Activated CD4-positive, CD25-positive, alpha-beta regulatory T cell treated with anti-CD3 and anti-CD28 coated beads, Interleukin-2, amount 50 U/mL, for 24 hours (primary cell): ENCODE measurements at regions not wholly inside any gene's neighbourhood (a gene's known extent, or its start where the extent isn't known, plus 50 kb on each side); places are given as distances from the start of the nearest gene placed in this dataset.

Source experiments
- ATAC-seq, 2 donors: fragments of 150-1000 bp; cut with Tn5 transposase; one replicate each; pipeline ENCODE4 v1.10.0; 2021; ENCODE audit warnings: mild to moderate bottlenecking in 1 of 2, moderate library complexity in 1 of 2

DNA sequence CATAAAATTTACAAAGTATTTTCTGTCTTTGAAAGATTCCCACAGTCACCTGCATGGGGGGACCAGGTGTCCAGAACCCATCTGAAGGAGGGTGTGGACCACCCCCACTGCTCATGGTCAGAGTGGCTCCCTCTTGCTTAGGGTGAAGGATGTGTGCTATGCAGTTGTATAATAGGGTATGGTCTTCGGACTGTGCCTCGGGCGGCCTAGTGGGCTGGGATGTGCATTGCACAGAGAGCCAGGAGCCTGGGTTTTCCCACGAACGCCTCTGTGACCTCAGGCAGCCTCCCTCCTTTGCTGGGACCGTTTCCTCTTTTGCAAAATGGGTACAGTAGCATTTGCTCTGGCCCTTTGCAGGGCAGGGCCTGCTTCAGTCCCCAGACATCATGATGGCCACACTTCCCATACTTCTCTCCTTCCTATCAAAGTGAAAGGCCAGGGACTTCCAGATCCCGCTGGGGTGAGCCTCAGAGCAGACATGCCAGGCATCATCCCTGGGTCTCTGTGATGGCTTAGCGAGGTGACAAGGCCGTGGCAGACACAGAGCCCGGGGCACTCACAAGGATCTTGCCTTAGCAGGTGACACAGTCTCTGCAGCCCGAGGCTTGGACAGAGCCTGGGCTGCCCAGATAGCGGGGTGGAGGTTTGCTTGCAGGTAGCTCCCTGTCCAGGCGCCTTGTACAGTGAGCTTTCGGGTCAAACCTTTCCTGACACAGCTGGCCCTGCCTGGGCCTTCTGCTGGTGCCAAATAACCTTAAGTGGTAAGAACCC is 59.4 kb upstream of the ZNF536 start:
- no peak for ATAC-seq

- ATAC-seq: no peak
These were observed 58.8 kb upstream of the ZNF536 start for GRCh38 chr19:30313353-30313750.

DNA sequence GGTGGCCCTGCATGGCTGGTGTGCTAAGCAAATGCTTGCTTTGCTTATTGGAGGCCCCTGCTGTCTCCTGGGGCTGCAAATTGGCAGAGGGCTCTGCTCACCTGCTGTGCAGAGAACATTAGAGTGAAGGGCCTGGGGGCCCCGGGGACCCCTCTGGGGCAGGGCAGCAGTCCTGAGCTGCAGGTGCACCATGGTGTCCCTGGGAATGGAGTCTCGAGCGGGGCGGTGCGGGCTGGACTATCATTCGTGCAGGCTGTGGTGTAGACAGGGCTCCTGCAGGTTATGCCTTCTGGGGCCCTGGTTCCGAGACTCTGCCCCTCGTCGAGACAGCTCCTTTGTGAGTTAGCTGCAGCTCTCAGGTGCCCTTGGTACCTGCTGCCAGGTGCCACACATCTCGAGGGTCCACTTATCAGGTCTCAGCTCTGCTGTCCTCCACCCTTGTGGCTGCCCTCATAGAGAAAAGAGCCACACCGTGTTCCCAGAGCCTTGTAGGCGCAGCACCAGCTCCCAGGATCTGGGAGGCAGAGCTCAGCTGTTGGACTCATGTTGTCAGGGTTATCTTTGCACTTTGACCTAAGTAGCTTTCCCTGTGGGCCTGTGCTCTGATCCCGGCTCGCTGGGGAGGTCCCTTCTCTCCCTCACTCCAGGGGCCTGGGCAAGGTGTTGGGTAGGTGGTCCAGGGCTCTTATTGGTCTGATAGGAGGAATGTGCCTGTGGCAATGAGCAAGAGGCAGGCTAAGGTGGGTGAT is 58.0 kb upstream of the ZNF536 start:
- no peak for ATAC-seq

GRCh38 chr19:30314805-30315155 is 57.4 kb upstream of the ZNF536 start:
- no peak for ATAC-seq

DNA sequence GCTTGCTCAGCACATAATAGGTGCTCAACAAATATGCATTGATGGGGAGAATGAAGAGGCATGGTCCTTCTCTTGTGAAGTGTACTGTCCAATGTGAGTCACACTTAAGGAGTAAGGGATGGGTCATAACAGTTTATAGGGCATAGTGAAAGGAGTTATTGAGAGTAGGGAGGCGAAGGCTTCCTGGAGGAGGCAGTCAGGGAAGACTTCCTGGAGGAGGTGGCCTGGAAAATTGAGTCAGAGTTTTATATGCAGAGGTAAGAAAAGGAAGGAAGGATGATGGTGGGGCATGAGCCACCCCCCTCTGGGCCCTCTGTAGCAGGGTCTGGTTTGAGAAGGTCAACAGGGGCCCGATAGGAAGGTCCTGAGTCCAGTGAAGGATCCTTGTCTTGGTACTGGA is 57.0 kb upstream of the ZNF536 start:
- ATAC-seq: no peak

- ATAC-seq: no peak
These were observed 56.1 kb upstream of the ZNF536 start for GRCh38 chr19:30316000-30316491.

DNA sequence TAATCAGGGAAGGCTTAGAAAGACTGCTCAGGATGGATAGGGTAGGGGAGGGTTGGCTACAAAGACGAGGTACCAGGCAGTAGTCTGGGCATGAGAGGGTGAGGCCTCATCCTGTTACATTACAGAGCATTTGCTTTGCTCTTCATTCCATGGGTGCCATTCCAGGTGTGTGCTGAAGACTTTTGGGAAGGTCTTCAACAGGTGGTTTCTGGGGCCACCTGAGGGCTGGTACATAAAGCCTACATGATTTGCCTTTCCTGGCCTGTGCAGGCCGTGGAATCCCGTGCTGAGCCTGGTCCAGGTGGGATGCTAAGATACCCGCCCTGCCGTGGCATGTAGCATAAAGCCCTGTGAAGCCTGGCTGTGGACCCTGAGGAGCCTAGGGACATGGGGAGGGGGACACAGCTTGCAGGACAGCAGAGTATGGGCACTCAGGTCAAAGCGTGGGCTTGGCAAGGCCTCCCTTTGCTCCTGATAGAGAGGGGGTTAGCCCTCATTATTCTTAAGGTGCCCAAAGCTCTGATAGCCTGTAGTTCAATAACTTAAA is 55.6 kb upstream of the ZNF536 start:
- no peak for ATAC-seq

DNA sequence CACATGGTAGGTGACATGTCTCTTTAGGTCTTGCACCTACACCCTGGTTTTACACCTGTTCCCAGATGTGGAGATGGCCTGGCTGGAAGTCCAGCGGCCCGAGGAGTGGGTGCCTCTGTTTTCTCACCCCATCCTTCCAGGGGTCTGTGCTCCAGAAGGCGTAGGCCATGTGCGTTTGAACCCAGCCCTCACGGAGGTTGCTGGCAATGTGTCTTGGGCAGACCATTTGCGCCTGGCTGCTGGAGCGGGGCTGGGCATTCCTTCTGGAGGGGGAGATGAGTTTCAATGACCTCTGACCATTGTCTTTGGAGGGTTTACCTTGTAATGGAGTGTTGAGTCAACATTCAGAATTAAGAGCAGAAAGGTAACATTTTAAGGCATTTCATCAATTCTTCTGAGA is 54.8 kb upstream of the ZNF536 start:
- no peak for ATAC-seq

- ATAC-seq: no peak
These were observed 53.9 kb upstream of the ZNF536 start for GRCh38 chr19:30318261-30318660.

DNA sequence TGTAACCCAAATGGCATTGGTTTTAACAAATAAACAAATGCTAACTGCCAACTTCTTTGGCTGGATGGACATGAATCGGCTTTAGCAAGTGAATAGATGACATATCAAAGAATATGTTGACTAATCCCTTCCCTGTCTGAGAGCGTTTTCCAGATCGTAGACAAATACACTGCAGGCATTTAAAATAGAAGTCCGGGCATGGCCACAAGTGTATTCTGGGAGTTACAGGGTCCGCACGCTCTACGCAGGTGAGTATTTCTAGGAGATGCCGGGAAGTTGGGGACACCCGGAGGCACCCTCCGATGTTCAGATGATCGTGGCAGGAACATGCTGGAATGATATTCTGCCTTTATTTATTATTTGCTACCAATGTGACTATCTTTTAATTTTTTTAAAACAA is 53.2 kb upstream of the ZNF536 start:
- no peak for ATAC-seq

DNA sequence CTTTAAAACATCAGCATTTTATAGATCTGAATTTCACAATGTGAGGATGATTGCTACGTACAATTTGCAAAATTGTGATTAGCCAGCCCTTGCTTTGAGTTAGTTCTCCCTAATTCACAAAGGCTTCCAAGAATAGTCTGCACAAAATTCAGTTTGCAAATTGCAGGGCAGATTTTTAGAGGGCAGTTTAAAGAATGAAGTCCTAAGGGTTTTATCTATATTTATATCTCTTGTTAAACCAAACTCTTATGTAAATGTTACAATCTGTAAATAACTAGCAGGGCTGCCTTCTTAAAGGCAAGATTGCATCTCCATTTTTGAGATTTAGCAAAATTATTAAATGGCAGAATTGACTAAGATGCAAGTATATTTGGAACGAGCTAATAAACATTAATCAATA is 52.8 kb upstream of the ZNF536 start:
- no peak for ATAC-seq

- ATAC-seq: no peak
These were observed 52.3 kb upstream of the ZNF536 start for GRCh38 chr19:30319876-30320275.

DNA sequence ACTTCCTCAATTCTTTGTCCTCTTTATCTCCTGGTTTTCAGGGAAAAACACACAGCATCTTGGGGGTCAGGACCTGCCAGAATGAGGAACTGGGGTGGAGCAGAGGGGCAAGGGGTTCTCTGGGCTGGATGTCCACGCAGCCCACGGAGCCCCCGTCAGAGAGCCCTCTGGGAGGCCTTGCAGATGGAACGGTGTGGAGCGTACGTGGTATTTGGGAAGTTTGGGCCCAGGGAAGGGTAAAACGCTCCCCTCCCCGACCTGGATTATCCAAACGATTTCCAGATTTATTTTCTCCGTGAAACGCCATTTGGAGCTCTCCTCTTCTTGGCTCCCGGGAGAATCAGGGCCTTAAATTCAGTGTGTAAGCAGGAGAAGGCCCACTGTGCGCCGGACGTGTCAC is 51.7 kb upstream of the ZNF536 start:
- ATAC-seq: no peak

- no peak for ATAC-seq
These were observed 51.3 kb upstream of the ZNF536 start for GRCh38 chr19:30320916-30321315.
